HepG2 (cell line): ENCODE measurements at regions not wholly inside any gene's neighbourhood (a gene's known extent, or its start where the extent isn't known, plus 50 kb on each side); places are given as distances from the start of the nearest gene placed in this dataset.

Experiments used
- ATAC-seq: fragments of 200-7000 bp; cut with Tn5 transposase; 3 replicates; pipeline ENCODE4 v1.9.1; 2020; ENCODE audit warnings: mild to moderate bottlenecking, moderate library complexity
- BruUV-seq: library from RNA; stranded (reverse); fragments of 400-500 nt; replicated peaks from 2 replicates; lab custom pipeline; 2021; lab: Mats Ljungman, UMichigan
- CTCF ChIA-PET: fragments of 300-600 bp; formaldehyde crosslinking; extraction: SDS; loops from one replicate; lab custom pipeline; 2021; ENCODE audit warnings: low total read pairs, inconsistent platforms, low intra/inter-chr PET ratio; lab: Yijun Ruan, JAX
- POLR2A ChIA-PET: fragments of 350-600 bp; sonication (Branson Sonifier 250); formaldehyde crosslinking; loops from one replicate; lab custom pipeline; 2020; ENCODE audit warnings: antibody characterized with exemption, inconsistent platforms; lab: Yijun Ruan, JAX
- DNase-seq: peaks from one replicate; pipeline ENCODE4 v3.0.0-alpha.2; 2015; ENCODE audit warnings: low spot score
- FAIRE-seq: peaks from 3 replicates; lab custom pipeline; 2011; peaks lifted over from hg19 to GRCh38; lab: Jason Lieb, UNC
- H2AFZ ChIP-seq: one replicate; pipeline ENCODE4 v1.6.1; 2011; ENCODE audit warnings: low read length, inconsistent platforms
- H3K27ac ChIP-seq: fragments of 300-600 bp; 3 replicates; pipeline ENCODE4 v1.8.0; 2011; ENCODE audit warnings: mixed run types, mild to moderate bottlenecking, mixed read lengths, low read length, inconsistent platforms; ENCODE audit not compliant: insufficient read depth; ENCODE audit errors: extremely low read length
- H3K27me3 ChIP-seq, 2 experiments: fragments of 200-600 bp in 1 of 2; 2 replicates in 1 of 2; 3 replicates in 1 of 2; pipeline versions ENCODE4 v1.6.0 to v1.8.0; 2011; ENCODE audit warnings: low read length in 2 of 2, mild to moderate bottlenecking in 2 of 2, moderate library complexity in 2 of 2, inconsistent platforms in 1 of 2; ENCODE audit not compliant: insufficient read depth in 2 of 2, control insufficient read depth in 1 of 2
- H3K36me3 ChIP-seq, 2 experiments: fragments of 200-600 bp in 1 of 2; replicated peaks in 1 of 2; 2 replicates in 1 of 2; 3 replicates in 1 of 2; pipeline versions ENCODE4 v1.5.1 to v1.8.0; 2011; ENCODE audit warnings: low read length in 2 of 2, inconsistent platforms in 1 of 2; ENCODE audit not compliant: insufficient read depth in 2 of 2, control insufficient read depth in 1 of 2
- H3K4me1 ChIP-seq: 2 replicates; pipeline ENCODE4 v1.5.1; 2012; ENCODE audit warnings: low read length, inconsistent platforms; ENCODE audit not compliant: insufficient read depth
- H3K4me2 ChIP-seq: 2 replicates; pipeline ENCODE4 v1.6.0; 2011; ENCODE audit warnings: low read depth, low read length, inconsistent platforms
- H3K4me3 ChIP-seq, 3 experiments: fragments of 200-600 bp in 1 of 3; sonication (generic), shearing (Covaris generic) in 1 of 3; replicated peaks in 1 of 3; 2 replicates each; pipeline ENCODE4 v1.5.1; 2011 to 2016; ENCODE audit warnings: low read length in 3 of 3, inconsistent platforms in 2 of 3, low read depth in 2 of 3, mild to moderate bottlenecking in 2 of 3, control low read depth in 1 of 3, mixed read lengths in 1 of 3; ENCODE audit not compliant: insufficient read depth in 1 of 3
- H3K79me2 ChIP-seq: one replicate; pipeline ENCODE4 v1.6.1; 2011; ENCODE audit warnings: low read length, inconsistent platforms; ENCODE audit not compliant: insufficient read depth
- H3K9ac ChIP-seq: 2 replicates; pipeline ENCODE4 v1.6.0; 2011; ENCODE audit warnings: mild to moderate bottlenecking, low read depth, low read length, inconsistent platforms; ENCODE audit not compliant: insufficient read depth
- H3K9me3 ChIP-seq: 2 replicates; pipeline ENCODE4 v1.5.1; 2012; ENCODE audit warnings: mild to moderate bottlenecking, low read length
- H4K20me1 ChIP-seq: 2 replicates; pipeline ENCODE4 v1.6.0; 2011; ENCODE audit warnings: inconsistent platforms, mild to moderate bottlenecking, low read length, moderate library complexity; ENCODE audit not compliant: insufficient read depth
- ARNT2 ChIP-seq: sonication (generic); formaldehyde crosslinking; IDR thresholded peaks from 2 replicates; pipeline ENCODE4 v1.8.0; 2022; ENCODE audit warnings: mild to moderate bottlenecking, low read depth, missing genetic modification reagents, moderate library complexity
- ELF3 ChIP-seq: IDR thresholded peaks from 2 replicates; pipeline ENCODE4 v1.6.1; 2016; ENCODE audit warnings: missing genetic modification reagents, missing compliant biosample characterization
- FOXO4 ChIP-seq: sonication (generic); formaldehyde crosslinking; conservative IDR thresholded peaks from 2 replicates; pipeline ENCODE4 v1.8.1; 2023; ENCODE audit warnings: missing genetic modification reagents
- HIVEP1 ChIP-seq: sonication (generic); formaldehyde crosslinking; IDR thresholded peaks from 2 replicates; pipeline ENCODE4 v1.4.0; 2020; ENCODE audit warnings: mild to moderate bottlenecking, missing genetic modification reagents
- MZF1 ChIP-seq: sonication (generic); formaldehyde crosslinking; IDR thresholded peaks from 2 replicates; pipeline ENCODE4 v1.8.1; 2023; ENCODE audit warnings: mild to moderate bottlenecking, missing genetic modification reagents, borderline replicate concordance
- PHF21A ChIP-seq: sonication (generic); formaldehyde crosslinking; IDR thresholded peaks from 2 replicates; pipeline ENCODE4 v1.5.0; 2020; ENCODE audit warnings: mild to moderate bottlenecking, missing genetic modification reagents
- POLR2A ChIP-seq, 2 experiments: IDR thresholded peaks; 2 replicates each; pipeline ENCODE4 v1.6.1; 2011; ENCODE audit warnings: low read depth in 2 of 2, low read length in 2 of 2, mild to moderate bottlenecking in 1 of 2, moderate library complexity in 1 of 2; ENCODE audit not compliant: insufficient read depth in 1 of 2
- POLR2AphosphoS5 ChIP-seq: IDR thresholded peaks from 2 replicates; pipeline ENCODE4 v1.6.1; 2012; ENCODE audit warnings: low read depth, low read length
- RFX3 ChIP-seq: IDR thresholded peaks from 2 replicates; pipeline ENCODE4 v1.6.1; 2016; ENCODE audit warnings: missing biosample characterization, missing genetic modification reagents
- ZBTB7A ChIP-seq: sonication (generic); formaldehyde crosslinking; IDR thresholded peaks from 2 replicates; pipeline ENCODE4 v1.8.0; 2022; ENCODE audit warnings: mild to moderate bottlenecking, missing genetic modification reagents
- ZFX ChIP-seq: sonication (generic); formaldehyde crosslinking; IDR thresholded peaks from 2 replicates; pipeline ENCODE4 v1.4.0; 2020; ENCODE audit warnings: mild to moderate bottlenecking, low read depth, missing genetic modification reagents, moderate library complexity
- ZNF329 ChIP-seq: sonication (generic); formaldehyde crosslinking; IDR thresholded peaks from 2 replicates; pipeline ENCODE4 v1.9.0; 2021; ENCODE audit warnings: low read depth, mild to moderate bottlenecking, missing genetic modification reagents
- ZNF503 ChIP-seq: sonication (generic); formaldehyde crosslinking; IDR thresholded peaks from 2 replicates; pipeline ENCODE4 v1.4.0; 2020; ENCODE audit warnings: missing genetic modification reagents
- WGBS: methylation state at CpG from one replicate; pipeline ENCODE4 v1.1.6; 2017; ENCODE audit warnings: low lambda C conversion rate; 5-methylcytosine and 5-hydroxymethylcytosine counted together
- in situ Hi-C: cut with HindIII; loops from 2 replicates; pipeline ENCODE4 v1.10.0; 2017; ENCODE audit warnings: low pct_unique_long_range_greater_than_20kb; ENCODE audit not compliant: extremely low pct_ligation_motif_present
- intact Hi-C: fragments of 100-400 bp; cut with micrococcal nuclease; formaldehyde crosslinking; loops from one replicate; pipeline ENCODE4 v1.10.0; 2022; ENCODE audit not compliant: unreplicated experiment
- TF ChIP-seq, protein P1 (sequence below): sonication (generic); formaldehyde crosslinking; IDR thresholded peaks from 2 replicates; pipeline ENCODE4 v1.5.0; 2020; ENCODE audit warnings: missing genetic modification reagents
- TF ChIP-seq, protein P2 (sequence below): IDR thresholded peaks from 2 replicates; pipeline ENCODE4 v1.6.1; 2016; ENCODE audit warnings: low read depth, borderline replicate concordance

- TF ChIP-seq ZNF503: no peak
- no peak for TF ChIP-seq ARNT2 (CRISPR knock-in tag)
- no peak for TF ChIP-seq PHF21A (CRISPR knock-in tag)
- TF ChIP-seq FOXO4 (CRISPR knock-in tag): no peak
- no peak for TF ChIP-seq POLR2A (IDR thresholded peaks at IDR 0.05; ENCODE audit: insufficient read depth in 1 of 2, low read depth in 2 of 2, low read length in 2 of 2)
These were observed 212.5 kb downstream of the CSNK2A3 start (continued) for GRCh38 chr11:11140510-11140909.

DNA sequence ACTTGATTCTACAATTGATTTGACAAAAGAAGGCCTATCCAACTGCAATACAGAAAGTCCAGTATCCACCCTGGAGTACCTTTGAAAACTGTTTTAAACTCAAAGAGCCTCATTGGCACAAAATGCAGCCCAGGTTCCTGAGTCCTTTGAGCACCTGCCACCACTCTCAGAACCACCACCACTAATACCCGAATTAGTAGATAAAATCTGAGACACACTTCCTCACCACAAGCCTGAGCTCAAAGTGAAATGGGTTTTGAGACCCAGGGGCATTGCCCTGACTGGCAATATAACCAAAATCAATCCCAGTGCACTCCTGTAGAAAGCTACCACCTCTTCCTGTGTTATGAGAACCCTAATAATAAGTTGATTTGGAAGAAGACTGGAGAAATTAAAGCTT is 215.7 kb downstream of the CSNK2A3 start:
- 0% methylated on average over 1 of the region's 1 CpG for WGBS
- Histone ChIP-seq H3K9ac (no peak overlapping the region), H3K27ac (no peak overlapping the region), H3K36me3 (no peaks in the 10 kb centered on the region), H4K20me1 (no peaks in the 10 kb centered on the region), H3K9me3 (no peaks in the 10 kb centered on the region), H3K4me2 (no peak overlapping the region), H2AFZ (no peak overlapping the region), H3K4me1 (peaks cover 11% of the 10 kb centered on the region), H3K27me3 (no peaks in the 10 kb centered on the region; a peak in 1 of 5 replicates), H3K79me2 (no peaks in the 10 kb centered on the region), H3K4me3 (no peak overlapping the region)
- DNase-seq (no peak), FAIRE-seq (no peak), ATAC-seq (no peak)
- in situ Hi-C loops (no loop called here), intact Hi-C loops (no loop called here)
- POLR2A ChIA-PET: no interaction called here
- no TSS peak for BruUV-seq
- CTCF ChIA-PET: no interaction called here
- TF ChIP-seq ZFX (CRISPR knock-in tag) (no peak), ZNF503 (no peak), ZBTB7A (CRISPR knock-in tag) (no peak), RFX3 (CRISPR knock-in tag) (no peak), MZF1 (CRISPR knock-in tag) (no peak), POLR2AphosphoS5 (no peak), ELF3 (no peak), ZNF329 (CRISPR knock-in tag) (no peak), HIVEP1 (CRISPR knock-in tag) (no peak)
- TF ChIP-seq, protein P1, sequence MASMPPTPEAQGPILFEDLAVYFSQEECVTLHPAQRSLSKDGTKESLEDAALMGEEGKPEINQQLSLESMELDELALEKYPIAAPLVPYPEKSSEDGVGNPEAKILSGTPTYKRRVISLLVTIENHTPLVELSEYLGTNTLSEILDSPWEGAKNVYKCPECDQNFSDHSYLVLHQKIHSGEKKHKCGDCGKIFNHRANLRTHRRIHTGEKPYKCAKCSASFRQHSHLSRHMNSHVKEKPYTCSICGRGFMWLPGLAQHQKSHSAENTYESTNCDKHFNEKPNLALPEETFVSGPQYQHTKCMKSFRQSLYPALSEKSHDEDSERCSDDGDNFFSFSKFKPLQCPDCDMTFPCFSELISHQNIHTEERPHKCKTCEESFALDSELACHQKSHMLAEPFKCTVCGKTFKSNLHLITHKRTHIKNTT: no peak
- TF ChIP-seq, protein P2, sequence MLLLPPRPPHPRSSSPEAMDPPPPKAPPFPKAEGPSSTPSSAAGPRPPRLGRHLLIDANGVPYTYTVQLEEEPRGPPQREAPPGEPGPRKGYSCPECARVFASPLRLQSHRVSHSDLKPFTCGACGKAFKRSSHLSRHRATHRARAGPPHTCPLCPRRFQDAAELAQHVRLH (CRISPR knock-in tag): no peak
